ENCODE measurements at regions not wholly inside any gene's neighbourhood (a gene's known extent, or its start where the extent isn't known, plus 50 kb on each side); places are given as distances from the start of the nearest gene placed in this dataset.
"Not testable (repeated sequence)": the region's sequence is repeated elsewhere in the genome, so short reads cannot be mapped to it uniquely, and the experiment has no call there.

GRCh38 chr20:29741594-29741893 is 1515.9 kb upstream of the DEFB115 start:
- no peaks in the 10 kb centered on the region for H3K27me3 ChIP-seq (ENCODE audit: low read depth)
- no peak for ATAC-seq
- H3K4me3 ChIP-seq, result no peak overlapping the region
- no peak overlapping the region for H3K27ac ChIP-seq
- H3K36me3 ChIP-seq, result no peaks in the 10 kb centered on the region
- intact Hi-C loops (cut with DNase I), result no loop called here
- TF ChIP-seq, protein P1, sequence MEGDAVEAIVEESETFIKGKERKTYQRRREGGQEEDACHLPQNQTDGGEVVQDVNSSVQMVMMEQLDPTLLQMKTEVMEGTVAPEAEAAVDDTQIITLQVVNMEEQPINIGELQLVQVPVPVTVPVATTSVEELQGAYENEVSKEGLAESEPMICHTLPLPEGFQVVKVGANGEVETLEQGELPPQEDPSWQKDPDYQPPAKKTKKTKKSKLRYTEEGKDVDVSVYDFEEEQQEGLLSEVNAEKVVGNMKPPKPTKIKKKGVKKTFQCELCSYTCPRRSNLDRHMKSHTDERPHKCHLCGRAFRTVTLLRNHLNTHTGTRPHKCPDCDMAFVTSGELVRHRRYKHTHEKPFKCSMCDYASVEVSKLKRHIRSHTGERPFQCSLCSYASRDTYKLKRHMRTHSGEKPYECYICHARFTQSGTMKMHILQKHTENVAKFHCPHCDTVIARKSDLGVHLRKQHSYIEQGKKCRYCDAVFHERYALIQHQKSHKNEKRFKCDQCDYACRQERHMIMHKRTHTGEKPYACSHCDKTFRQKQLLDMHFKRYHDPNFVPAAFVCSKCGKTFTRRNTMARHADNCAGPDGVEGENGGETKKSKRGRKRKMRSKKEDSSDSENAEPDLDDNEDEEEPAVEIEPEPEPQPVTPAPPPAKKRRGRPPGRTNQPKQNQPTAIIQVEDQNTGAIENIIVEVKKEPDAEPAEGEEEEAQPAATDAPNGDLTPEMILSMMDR (IDR thresholded peaks at IDR 0.05), result no peak
- peaks cover 16% of the 10 kb centered on the region for H3K9me3 ChIP-seq
- no peaks in the 10 kb centered on the region for H3K4me1 ChIP-seq
- DNase-seq, result no peak

DNA sequence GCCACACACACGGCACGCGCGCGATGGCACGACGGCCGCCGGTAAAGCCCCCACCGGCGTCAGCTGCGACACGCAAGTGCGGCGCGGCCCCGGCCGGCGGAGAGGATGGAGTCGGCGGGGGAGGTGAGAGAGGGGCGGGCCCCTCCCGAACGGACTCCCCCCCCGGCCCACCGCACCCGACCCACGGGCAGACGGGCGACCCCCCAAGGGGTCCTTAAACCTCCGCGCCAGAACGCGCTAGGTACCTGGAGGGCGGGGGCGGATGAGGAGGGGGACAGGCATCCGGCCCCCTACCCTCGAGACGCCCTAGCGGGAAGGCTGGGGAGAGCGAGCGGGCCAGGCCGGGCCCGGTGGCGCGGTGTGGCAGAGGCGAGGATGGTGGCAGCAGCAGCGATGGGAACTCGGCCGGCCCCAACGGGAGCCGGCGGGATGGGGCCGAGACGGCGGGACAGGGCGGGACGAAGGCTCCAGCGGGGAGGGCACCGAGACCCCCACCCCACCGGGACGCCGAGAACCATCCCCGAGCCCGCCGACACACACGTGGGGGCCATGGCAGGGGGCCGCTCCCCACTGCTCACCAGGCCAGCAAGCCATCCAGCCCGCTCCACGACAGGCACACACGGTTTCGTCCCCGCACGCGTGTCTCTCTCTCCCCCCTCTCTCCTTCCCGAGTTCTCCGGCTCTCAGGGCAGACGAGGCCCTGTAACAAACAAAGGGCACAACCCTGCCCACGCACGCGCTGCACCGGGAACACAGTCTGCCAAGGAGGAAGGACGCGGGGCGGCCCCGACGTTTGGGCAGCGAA is 1515.4 kb upstream of the DEFB115 start:
- H3K27me3 ChIP-seq (ENCODE audit: low read depth), result no peaks in the 10 kb centered on the region
- H3K4me3 ChIP-seq, result no peak overlapping the region
- TF ChIP-seq, protein P1 (IDR thresholded peaks at IDR 0.05), result no peak
- H3K4me1 ChIP-seq, result no peaks in the 10 kb centered on the region
- no peak overlapping the region for H3K27ac ChIP-seq
- ATAC-seq (peak; percentile 39 to 61), DNase-seq (no peak)
- intact Hi-C loops (cut with DNase I), result no loop called here
- H3K9me3 ChIP-seq, result peaks cover 12% of the 10 kb centered on the region
- H3K36me3 ChIP-seq, result no peaks in the 10 kb centered on the region

DNA sequence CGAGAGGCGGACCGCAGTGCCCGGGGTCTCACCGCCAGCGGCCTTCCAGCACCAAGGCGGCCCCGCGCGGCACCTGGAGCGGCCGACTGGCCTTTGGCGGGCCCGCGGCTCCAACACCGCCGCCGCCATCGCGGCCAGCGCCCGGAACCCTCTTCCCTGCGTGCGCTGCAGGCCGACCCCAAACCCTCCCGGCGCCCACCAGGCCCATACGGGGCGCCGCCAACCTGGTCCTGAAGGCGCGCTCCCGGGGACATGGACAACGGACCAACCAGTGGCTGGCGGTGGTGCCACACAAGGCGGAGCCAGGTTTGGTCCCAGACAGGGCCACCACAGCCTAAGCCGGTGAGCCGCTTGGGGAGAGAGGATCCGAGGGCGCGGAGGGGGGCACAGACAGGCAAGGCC is 1514.8 kb upstream of the DEFB115 start:
- intact Hi-C loops (cut with DNase I), result no loop called here
- TF ChIP-seq, protein P1 (IDR thresholded peaks at IDR 0.05), result no peak
- H3K9me3 ChIP-seq, result peaks cover 6% of the 10 kb centered on the region
- no peak for DNase-seq
- H3K4me1 ChIP-seq, result no peaks in the 10 kb centered on the region
- H3K36me3 ChIP-seq, result no peaks in the 10 kb centered on the region
- H3K4me3 ChIP-seq, result no peak overlapping the region
- ATAC-seq, result peak; percentile 45 to 47
- H3K27me3 ChIP-seq (ENCODE audit: low read depth), result no peaks in the 10 kb centered on the region
- no peak overlapping the region for H3K27ac ChIP-seq

- H3K4me3 ChIP-seq, result no peak overlapping the region
These were observed 1514.1 kb upstream of the DEFB115 start for GRCh38 chr20:29743101-29743931.

DNA sequence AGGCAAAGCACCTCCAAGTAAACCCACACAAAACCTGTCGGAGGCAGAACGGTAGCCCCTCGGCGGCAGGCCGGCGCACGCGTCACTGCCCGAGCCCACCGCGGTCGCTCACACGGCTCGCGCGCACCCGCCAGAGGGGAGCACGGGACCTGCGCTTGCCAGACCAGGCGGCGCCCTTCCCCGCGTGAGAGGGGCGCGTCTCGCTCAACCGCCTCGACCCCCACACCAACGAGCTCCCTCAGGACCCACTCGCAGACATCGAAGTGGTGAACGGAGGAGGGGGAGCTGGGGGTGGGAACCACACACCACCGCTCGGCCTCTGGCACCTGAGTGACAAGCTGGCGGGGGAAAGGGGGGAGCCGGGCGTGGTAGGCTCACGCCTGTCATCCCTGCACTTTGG is 1513.4 kb upstream of the DEFB115 start:
- ATAC-seq (no peak), DNase-seq (no peak)
- Histone ChIP-seq H3K36me3 (no peaks in the 10 kb centered on the region), H3K4me1 (no peaks in the 10 kb centered on the region), H3K27me3 (ENCODE audit: low read depth) (no peaks in the 10 kb centered on the region), H3K9me3 (no peaks in the 10 kb centered on the region), H3K4me3 (no peak overlapping the region), H3K27ac (no peak overlapping the region)
- intact Hi-C loops (cut with DNase I), result no loop called here
- TF ChIP-seq, protein P1 (IDR thresholded peaks at IDR 0.05), result no peak

More at GRCh38 chr20:29743101-29743931, 1514.1 kb upstream of the DEFB115 start:
- Histone ChIP-seq H3K27me3 (ENCODE audit: low read depth) (no peaks in the 10 kb centered on the region), H3K27ac (no peak overlapping the region), H3K4me1 (no peaks in the 10 kb centered on the region), H3K36me3 (no peaks in the 10 kb centered on the region), H3K9me3 (peaks cover under 1% of the 10 kb centered on the region)
- TF ChIP-seq, protein P1 (IDR thresholded peaks at IDR 0.05), result no peak
- ATAC-seq, result peak in 1 of 2 donors; percentile 59
- intact Hi-C loops (cut with DNase I), result no loop called here
- no peak for DNase-seq

DNA sequence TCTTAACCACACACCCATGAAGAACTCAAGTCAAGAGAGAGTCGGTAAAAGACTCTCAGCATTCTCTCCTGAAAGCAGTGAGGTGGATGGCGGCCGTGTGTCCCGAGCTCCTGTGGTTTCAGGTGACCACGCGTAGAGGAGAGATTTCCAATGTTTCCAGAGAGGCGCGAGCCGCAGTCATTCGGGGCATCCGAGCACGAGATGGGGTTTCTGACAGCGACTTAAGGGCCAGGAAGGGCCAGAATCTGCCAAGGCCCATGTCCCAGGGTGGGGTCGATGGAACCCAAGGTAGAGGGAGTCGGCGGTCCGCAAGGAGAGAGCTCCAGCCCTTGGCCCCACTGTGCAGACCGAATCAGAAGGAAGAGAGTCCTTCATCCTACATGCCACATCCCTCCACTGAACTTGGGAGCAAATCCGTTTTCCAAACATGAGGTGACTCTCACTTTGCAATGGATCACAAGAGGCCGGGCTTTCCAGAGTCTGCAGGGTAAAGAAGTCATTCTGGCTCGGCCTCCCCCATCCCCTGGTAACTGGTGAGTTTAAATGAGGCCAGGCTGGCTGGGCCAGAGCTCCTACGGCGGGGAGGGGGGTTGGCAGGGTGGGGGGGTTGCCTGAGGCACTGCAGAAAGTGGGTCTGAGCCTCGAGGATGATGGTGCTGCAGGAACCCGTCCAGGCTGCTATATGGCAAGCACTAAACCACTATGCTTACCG is 1511.8 kb upstream of the DEFB115 start:
- intact Hi-C loops (cut with DNase I); DNase-seq; ATAC-seq: not testable (repeated sequence)

More for the DNA sequence above, 1511.8 kb upstream of the DEFB115 start:
- not testable (repeated sequence) for H3K36me3 ChIP-seq; H3K4me1 ChIP-seq; H3K27ac ChIP-seq; H3K4me3 ChIP-seq; H3K27me3 ChIP-seq (ENCODE audit: low read depth); H3K9me3 ChIP-seq

Data from lower lobe of right lung (tissue), 2 donors.